Progenitor cell of endocrine pancreas (in vitro differentiated cells): ENCODE measurements at regions not wholly inside any gene's neighbourhood (a gene's known extent, or its start where the extent isn't known, plus 50 kb on each side); places are given as distances from the start of the nearest gene placed in this dataset.

Experiments
- DNase-seq: peaks from one replicate; pipeline ENCODE4 v3.0.0; 2021; ENCODE audit warnings: low spot score; ENCODE audit not compliant: unreplicated experiment
- H3K27ac Mint-ChIP-seq: 2 replicates; pipeline ENCODE4 v1.8.0; 2021; ENCODE audit warnings: mild to moderate bottlenecking, moderate library complexity, mixed read lengths
- H3K27me3 Mint-ChIP-seq: 2 replicates; pipeline ENCODE4 v1.8.0; 2021; ENCODE audit warnings: mixed read lengths
- H3K36me3 Mint-ChIP-seq: 2 replicates; pipeline ENCODE4 v1.8.0; 2022; ENCODE audit warnings: mixed read lengths; ENCODE audit not compliant: insufficient read depth
- H3K4me1 Mint-ChIP-seq: 2 replicates; pipeline ENCODE4 v1.8.0; 2021; ENCODE audit warnings: low read depth, mixed read lengths
- H3K4me3 Mint-ChIP-seq: 2 replicates; pipeline ENCODE4 v1.8.0; 2021; ENCODE audit warnings: low read depth, mild to moderate bottlenecking, moderate library complexity, mixed read lengths
- H3K9me3 Mint-ChIP-seq: 2 replicates; pipeline ENCODE4 v1.8.0; 2021; ENCODE audit warnings: low read depth, mixed read lengths
- TF ChIP-seq, protein P1 (sequence below): fragments of 200-600 bp; sonication (generic); IDR thresholded peaks from one replicate; pipeline ENCODE4 v1.5.0; 2021; ENCODE audit warnings: antibody characterized with exemption, mild to moderate bottlenecking; ENCODE audit not compliant: unreplicated experiment

DNA sequence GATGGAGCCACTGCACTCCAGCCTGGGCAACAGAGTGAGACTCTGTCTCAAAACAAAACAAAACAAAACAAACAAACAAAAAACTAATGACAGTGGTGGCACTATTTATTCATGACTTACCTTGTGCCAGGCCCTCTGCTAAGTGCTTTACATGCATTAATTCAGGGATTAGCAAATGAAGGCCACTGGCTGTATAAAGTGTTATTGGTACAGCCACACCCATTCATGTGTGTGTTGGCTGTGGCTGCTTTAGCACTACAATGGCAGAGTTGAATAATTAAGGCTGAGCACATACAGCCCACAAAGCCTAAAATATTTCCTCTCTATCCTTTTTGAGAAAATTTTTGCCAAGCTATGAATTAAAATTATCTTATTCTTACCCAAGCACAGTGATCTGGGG lies 531.8 kb upstream of the CDH5 start:
- H3K36me3 Mint-ChIP-seq, result no peaks in the 10 kb centered on the region
- DNase-seq, result no peak
- no peak overlapping the region for H3K27ac Mint-ChIP-seq
- H3K27me3 Mint-ChIP-seq, result peaks cover 10% of the 10 kb centered on the region
- H3K9me3 Mint-ChIP-seq, result no peaks in the 10 kb centered on the region
- H3K4me3 Mint-ChIP-seq, result no peak overlapping the region
- H3K4me1 Mint-ChIP-seq, result peaks cover 8% of the 10 kb centered on the region
- TF ChIP-seq, protein P1, sequence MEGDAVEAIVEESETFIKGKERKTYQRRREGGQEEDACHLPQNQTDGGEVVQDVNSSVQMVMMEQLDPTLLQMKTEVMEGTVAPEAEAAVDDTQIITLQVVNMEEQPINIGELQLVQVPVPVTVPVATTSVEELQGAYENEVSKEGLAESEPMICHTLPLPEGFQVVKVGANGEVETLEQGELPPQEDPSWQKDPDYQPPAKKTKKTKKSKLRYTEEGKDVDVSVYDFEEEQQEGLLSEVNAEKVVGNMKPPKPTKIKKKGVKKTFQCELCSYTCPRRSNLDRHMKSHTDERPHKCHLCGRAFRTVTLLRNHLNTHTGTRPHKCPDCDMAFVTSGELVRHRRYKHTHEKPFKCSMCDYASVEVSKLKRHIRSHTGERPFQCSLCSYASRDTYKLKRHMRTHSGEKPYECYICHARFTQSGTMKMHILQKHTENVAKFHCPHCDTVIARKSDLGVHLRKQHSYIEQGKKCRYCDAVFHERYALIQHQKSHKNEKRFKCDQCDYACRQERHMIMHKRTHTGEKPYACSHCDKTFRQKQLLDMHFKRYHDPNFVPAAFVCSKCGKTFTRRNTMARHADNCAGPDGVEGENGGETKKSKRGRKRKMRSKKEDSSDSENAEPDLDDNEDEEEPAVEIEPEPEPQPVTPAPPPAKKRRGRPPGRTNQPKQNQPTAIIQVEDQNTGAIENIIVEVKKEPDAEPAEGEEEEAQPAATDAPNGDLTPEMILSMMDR, result no peak

DNA sequence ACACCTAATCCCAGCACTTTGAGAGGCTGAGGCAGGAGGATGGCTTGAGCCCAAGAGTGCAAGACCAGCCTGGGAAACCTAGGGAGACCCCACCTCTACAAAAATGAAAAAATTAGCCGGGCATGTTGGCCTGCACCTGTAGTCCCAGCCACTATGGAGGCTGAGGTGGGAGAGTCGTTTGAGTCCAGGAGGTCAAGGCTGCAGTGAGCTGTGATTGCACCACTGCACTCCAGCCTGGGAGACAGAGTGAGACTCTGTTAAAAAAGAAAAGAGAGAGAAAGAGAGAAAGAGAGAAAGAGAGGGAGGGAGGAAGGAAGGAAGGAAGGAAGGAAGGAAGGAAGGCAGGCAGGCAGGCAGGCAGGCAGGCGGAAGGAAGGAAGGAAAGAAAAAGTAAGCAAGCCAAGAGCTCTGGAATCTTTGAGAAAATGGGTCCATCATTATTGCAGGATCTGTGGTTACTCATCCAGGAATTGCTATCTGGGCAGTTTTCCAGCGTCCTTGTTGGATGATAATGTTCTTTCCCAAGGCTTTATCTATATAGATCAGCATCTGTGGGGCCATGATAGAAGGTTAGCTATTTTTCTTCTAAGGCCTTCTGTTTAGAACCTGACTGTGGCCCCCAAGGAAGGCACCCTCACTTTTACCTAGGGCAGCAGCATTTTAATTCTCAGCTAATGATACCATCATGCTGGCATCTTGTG lies 533.2 kb upstream of the CDH5 start:
- H3K27ac Mint-ChIP-seq, result no peak overlapping the region
- H3K4me1 Mint-ChIP-seq, result peaks cover 8% of the 10 kb centered on the region
- H3K36me3 Mint-ChIP-seq, result no peaks in the 10 kb centered on the region
- TF ChIP-seq, protein P1, result no peak
- peaks cover 7% of the 10 kb centered on the region for H3K27me3 Mint-ChIP-seq
- no peak for DNase-seq
- H3K9me3 Mint-ChIP-seq, result no peaks in the 10 kb centered on the region
- H3K4me3 Mint-ChIP-seq, result no peak overlapping the region

- H3K4me3 Mint-ChIP-seq, result no peak overlapping the region
- H3K36me3 Mint-ChIP-seq, result no peaks in the 10 kb centered on the region
- TF ChIP-seq, protein P1, result no peak
- no peaks in the 10 kb centered on the region for H3K9me3 Mint-ChIP-seq
- peaks cover 8% of the 10 kb centered on the region for H3K4me1 Mint-ChIP-seq
- DNase-seq, result no peak
- peaks cover 7% of the 10 kb centered on the region for H3K27me3 Mint-ChIP-seq
- H3K27ac Mint-ChIP-seq, result peak overlapping the region; percentile 12
These were observed 533.8 kb upstream of the CDH5 start for GRCh38 chr16:65832679-65833078.

GRCh38 chr16:65831903-65832666 lies 534.4 kb upstream of the CDH5 start:
- Mint-ChIP-seq H3K9me3 (no peaks in the 10 kb centered on the region), H3K27ac (no peak overlapping the region), H3K27me3 (peaks cover 7% of the 10 kb centered on the region), H3K36me3 (no peaks in the 10 kb centered on the region), H3K4me1 (peaks cover 8% of the 10 kb centered on the region), H3K4me3 (no peak overlapping the region)
- TF ChIP-seq, protein P1, result no peak
- no peak for DNase-seq

- peaks cover 8% of the 10 kb centered on the region for H3K4me1 Mint-ChIP-seq
- H3K27me3 Mint-ChIP-seq, result peaks cover 7% of the 10 kb centered on the region
- H3K36me3 Mint-ChIP-seq, result no peaks in the 10 kb centered on the region
- H3K4me3 Mint-ChIP-seq, result no peak overlapping the region
- H3K27ac Mint-ChIP-seq, result no peak overlapping the region
- no peak for DNase-seq
- no peaks in the 10 kb centered on the region for H3K9me3 Mint-ChIP-seq
- TF ChIP-seq, protein P1, result no peak
These were observed 537.4 kb upstream of the CDH5 start for GRCh38 chr16:65829076-65829475.
